IMR-90 (cell line): ENCODE measurements at regions not wholly inside any gene's neighbourhood (a gene's known extent, or its start where the extent isn't known, plus 50 kb on each side); places are given as distances from the start of the nearest gene placed in this dataset.

Experiments
- ATAC-seq: fragments of 200-7000 bp; cut with Tn5 transposase; 2 replicates; pipeline ENCODE4 v1.9.1; 2020; ENCODE audit warnings: low read depth, mild to moderate bottlenecking, moderate library complexity
- BruUV-seq: library from RNA; stranded (reverse); fragments of 400-500 nt; replicated peaks from 2 replicates; lab custom pipeline; 2021; lab: Mats Ljungman, UMichigan
- CTCF ChIA-PET: fragments of 300-600 bp; formaldehyde crosslinking; extraction: SDS; loops from one replicate; lab custom pipeline; 2021; ENCODE audit warnings: antibody characterized with exemption; lab: Yijun Ruan, JAX
- POLR2A ChIA-PET: fragments of 300-600 bp; sonication (Branson Sonifier 250); formaldehyde crosslinking; loops from one replicate; lab custom pipeline; 2022; ENCODE audit warnings: antibody characterized with exemption; ENCODE audit not compliant: unreplicated experiment; lab: Charles Lee
- DNase-seq: peaks from one replicate; pipeline ENCODE4 v3.0.0; 2013
- H2AFZ ChIP-seq: replicated peaks from 2 replicates; pipeline ENCODE3; 2013; ENCODE audit warnings: low read length, mild to moderate bottlenecking; ENCODE audit not compliant: poor library complexity
- H2AK5ac ChIP-seq: 2 replicates; pipeline ENCODE4 v1.6.1; 2013; ENCODE audit warnings: low read depth, low read length, inconsistent platforms
- H2AK9ac ChIP-seq: replicated peaks from 2 replicates; pipeline ENCODE3; 2013; ENCODE audit warnings: mild to moderate bottlenecking, low read depth, low read length, moderate library complexity; ENCODE audit not compliant: poor library complexity
- H2BK120ac ChIP-seq: 2 replicates; pipeline ENCODE4 v1.6.1; 2013; ENCODE audit warnings: low read depth, low read length, inconsistent platforms
- H2BK15ac ChIP-seq: 3 replicates; pipeline ENCODE4 v1.6.1; 2013; ENCODE audit warnings: low read depth, low read length, inconsistent platforms
- H2BK20ac ChIP-seq: 2 replicates; pipeline ENCODE4 v1.6.1; 2013; ENCODE audit warnings: low read depth, mild to moderate bottlenecking, inconsistent platforms, low read length, moderate library complexity
- H2BK5ac ChIP-seq: 2 replicates; pipeline ENCODE4 v1.6.1; 2013; ENCODE audit warnings: mild to moderate bottlenecking, low read depth, low read length, inconsistent platforms; ENCODE audit not compliant: poor library complexity, severe bottlenecking
- H3K14ac ChIP-seq: replicated peaks from 2 replicates; pipeline ENCODE4 v1.6.1; 2013; ENCODE audit warnings: low read depth, low read length, inconsistent platforms
- H3K18ac ChIP-seq: 2 replicates; pipeline ENCODE4 v1.6.1; 2013; ENCODE audit warnings: low read depth, low read length, control low read depth
- H3K23ac ChIP-seq: 2 replicates; pipeline ENCODE4 v1.6.1; 2013; ENCODE audit warnings: low read depth, low read length, inconsistent platforms
- H3K27ac ChIP-seq: 2 replicates; pipeline ENCODE4 v1.5.1; 2013; ENCODE audit warnings: mild to moderate bottlenecking, control low read depth, low read length; ENCODE audit not compliant: insufficient read depth
- H3K27me3 ChIP-seq: 2 replicates; pipeline ENCODE4 v1.6.1; 2013; ENCODE audit warnings: low read length; ENCODE audit not compliant: control insufficient read depth, insufficient read depth
- H3K36me3 ChIP-seq: 2 replicates; pipeline ENCODE4 v1.6.1; 2013; ENCODE audit warnings: low read length, mixed read lengths; ENCODE audit not compliant: control insufficient read depth, insufficient read depth
- H3K4ac ChIP-seq: 2 replicates; pipeline ENCODE4 v1.6.1; 2013; ENCODE audit warnings: low read depth, low read length, inconsistent platforms
- H3K4me1 ChIP-seq: 2 replicates; pipeline ENCODE4 v1.6.1; 2013; ENCODE audit warnings: low read length, mixed read lengths; ENCODE audit not compliant: control insufficient read depth, insufficient read depth
- H3K4me2 ChIP-seq: 2 replicates; pipeline ENCODE4 v1.6.1; 2013; ENCODE audit warnings: low read depth, mild to moderate bottlenecking, control low read depth, low read length, moderate library complexity
- H3K4me3 ChIP-seq: 2 replicates; pipeline ENCODE4 v1.5.1; 2013; ENCODE audit warnings: low read depth, mild to moderate bottlenecking, control low read depth, low read length, moderate library complexity; ENCODE audit not compliant: insufficient read depth
- H3K56ac ChIP-seq: 2 replicates; pipeline ENCODE4 v1.6.1; 2013; ENCODE audit warnings: low read length, inconsistent platforms; ENCODE audit not compliant: insufficient read depth; ENCODE audit errors: extremely low read depth
- H3K79me1 ChIP-seq, 2 experiments: 2 replicates each; pipeline ENCODE4 v1.6.1; 2013; ENCODE audit warnings: low read length in 2 of 2, inconsistent platforms in 1 of 2, low read depth in 1 of 2
- H3K9ac ChIP-seq: 2 replicates; pipeline ENCODE4 v1.6.1; 2013; ENCODE audit warnings: low read depth, low read length, control low read depth
- H3K9me1 ChIP-seq: 2 replicates; pipeline ENCODE4 v1.6.1; 2013; ENCODE audit warnings: low read length, inconsistent platforms; ENCODE audit not compliant: insufficient read depth
- H3K9me3 ChIP-seq: 2 replicates; pipeline ENCODE4 v1.6.1; 2013; ENCODE audit warnings: low read length; ENCODE audit not compliant: control insufficient read depth, insufficient read depth
- H4K20me1 ChIP-seq: 2 replicates; pipeline ENCODE4 v1.6.1; 2013; ENCODE audit warnings: low read length, inconsistent platforms; ENCODE audit not compliant: insufficient read depth
- H4K5ac ChIP-seq: 2 replicates; pipeline ENCODE4 v1.6.1; 2013; ENCODE audit warnings: mild to moderate bottlenecking, low read depth, low read length, control low read depth
- H4K8ac ChIP-seq, 2 experiments: 2 replicates each; pipeline ENCODE4 v1.6.1; 2013; ENCODE audit warnings: low read depth in 2 of 2, low read length in 2 of 2, control low read depth in 1 of 2, inconsistent platforms in 1 of 2
- H4K91ac ChIP-seq: 2 replicates; pipeline ENCODE4 v1.6.1; 2013; ENCODE audit warnings: low read depth, low read length, inconsistent platforms; ENCODE audit not compliant: insufficient read depth
- BHLHE40 ChIP-seq: fragments of 150-350 bp; IDR thresholded peaks from 2 replicates; pipeline ENCODE4 v1.6.1; 2016; ENCODE audit warnings: mild to moderate bottlenecking, low read depth, low read length
- CEBPB ChIP-seq: IDR thresholded peaks from 2 replicates; pipeline ENCODE4 v1.6.1; 2012; ENCODE audit warnings: low read depth, low read length, improper control_type of control experiment
- CHD1 ChIP-seq: IDR thresholded peaks from 2 replicates; pipeline ENCODE4 v1.6.1; 2012; ENCODE audit warnings: low read depth, low read length, improper control_type of control experiment
- FOS ChIP-seq: fragments of 150-350 bp; IDR thresholded peaks from 2 replicates; pipeline ENCODE4 v1.6.1; 2016; ENCODE audit warnings: low read depth, low read length
- MAFK ChIP-seq: IDR thresholded peaks from 2 replicates; pipeline ENCODE4 v1.6.1; 2012; ENCODE audit warnings: low read depth, low read length, improper control_type of control experiment
- MAZ ChIP-seq: IDR thresholded peaks from 2 replicates; pipeline ENCODE4 v1.6.1; 2012; ENCODE audit warnings: low read depth, mild to moderate bottlenecking, low read length, improper control_type of control experiment, moderate library complexity, borderline replicate concordance
- MXI1 ChIP-seq: IDR thresholded peaks from 2 replicates; pipeline ENCODE4 v1.6.1; 2012; ENCODE audit warnings: low read depth, mild to moderate bottlenecking, low read length, moderate library complexity, borderline replicate concordance
- NFE2L2 ChIP-seq: fragments of 150-350 bp; IDR thresholded peaks from 2 replicates; pipeline ENCODE4 v1.6.1; 2016; ENCODE audit warnings: low read depth, mild to moderate bottlenecking, low read length
- POLR2A ChIP-seq: IDR thresholded peaks from 2 replicates; pipeline ENCODE4 v1.6.1; 2012; ENCODE audit warnings: mild to moderate bottlenecking, low read depth, low read length
- RAD21 ChIP-seq: IDR thresholded peaks from 2 replicates; pipeline ENCODE4 v1.6.1; 2012; ENCODE audit warnings: low read length, improper control_type of control experiment
- RCOR1 ChIP-seq: IDR thresholded peaks from 2 replicates; pipeline ENCODE4 v1.6.1; 2012; ENCODE audit warnings: mild to moderate bottlenecking, low read length, improper control_type of control experiment; ENCODE audit not compliant: insufficient replicate concordance
- RFX5 ChIP-seq: IDR thresholded peaks from 2 replicates; pipeline ENCODE4 v1.8.0; 2012; ENCODE audit warnings: low read depth, mild to moderate bottlenecking, low read length, moderate library complexity
- SMC3 ChIP-seq: fragments of 150-350 bp; IDR thresholded peaks from 2 replicates; pipeline ENCODE4 v1.6.1; 2016; ENCODE audit warnings: low read depth, mild to moderate bottlenecking, antibody characterized with exemption, low read length, moderate library complexity
- WGBS, 2 experiments: methylation state at CpG; one replicate each; pipeline versions ENCODE4 v1.1.5 to v1.1.7; 2013; ENCODE audit warnings: missing lambda C conversion rate in 2 of 2; ENCODE audit not compliant: insufficient read length in 1 of 2; ENCODE audit errors: extremely low coverage in 2 of 2; 5-methylcytosine and 5-hydroxymethylcytosine counted together
- dilution Hi-C: fragments of 300-500 bp; cut with HindIII; formaldehyde crosslinking; loops from one replicate; pipeline ENCODE4 v1.14.3; 2018; ENCODE audit warnings: low sequenced_read_pairs; ENCODE audit not compliant: unreplicated experiment
- in situ Hi-C: fragments of 300-500 bp; cut with MboI; formaldehyde crosslinking; loops from 3 replicates; pipeline ENCODE4 v1.14.3; 2019; ENCODE audit warnings: low sequenced_read_pairs, inconsistent platforms, mixed read lengths
- intact Hi-C: fragments of 100-400 bp; cut with micrococcal nuclease; formaldehyde crosslinking; loops from 2 replicates; pipeline ENCODE4 v1.10.0; 2022
- TF ChIP-seq, protein P1 (sequence below): fragments of 150-350 bp; IDR thresholded peaks from 2 replicates; pipeline ENCODE4 v1.6.1; 2017; ENCODE audit warnings: mild to moderate bottlenecking, antibody characterized with exemption, low read length, low read depth
- TF ChIP-seq, protein P2 (sequence below): fragments of 150-350 bp; IDR thresholded peaks from 2 replicates; pipeline ENCODE4 v1.6.1; 2016; ENCODE audit warnings: low read depth, mild to moderate bottlenecking, low read length, moderate library complexity, borderline replicate concordance
- TF ChIP-seq, protein P3 (sequence below): conservative IDR thresholded peaks from 2 replicates; pipeline ENCODE4 v1.5.1; 2012; ENCODE audit warnings: mild to moderate bottlenecking, low read depth, low read length, improper control_type of control experiment

DNA sequence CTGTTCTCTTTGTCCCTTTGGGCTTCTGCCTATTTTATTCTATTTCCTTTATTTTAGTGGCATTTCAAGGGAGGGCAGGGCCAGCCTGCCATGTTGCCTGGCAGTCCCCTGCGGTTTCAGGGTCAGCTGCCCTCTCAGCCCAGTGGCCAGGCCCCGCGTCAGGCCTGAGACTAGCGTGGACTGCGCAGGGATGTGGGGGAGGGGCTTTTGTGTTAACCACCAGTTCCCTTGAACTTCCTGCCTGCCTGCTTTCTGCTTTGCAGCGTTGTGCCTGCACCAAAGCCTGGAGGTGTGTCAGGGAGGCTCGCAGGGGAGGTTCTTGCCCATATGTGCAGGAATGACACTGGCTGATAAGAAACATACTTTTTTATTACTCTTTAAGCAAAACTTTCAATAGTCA lies 157.6 kb downstream of the SLC35B3 start:
- Histone ChIP-seq H2BK20ac (no peak overlapping the region), H4K8ac (no peak overlapping the region), H3K56ac (no peak overlapping the region), H2AFZ (no peak overlapping the region), H3K36me3 (no peaks in the 10 kb centered on the region), H2AK5ac (no peak overlapping the region), H2BK5ac (no peak overlapping the region), H3K4me2 (no peak overlapping the region), H2AK9ac (no peak overlapping the region), H4K20me1 (no peaks in the 10 kb centered on the region), H3K4ac (no peak overlapping the region), H2BK15ac (no peak overlapping the region), H3K23ac (no peak overlapping the region), H3K9me1 (no peaks in the 10 kb centered on the region), H4K5ac (no peak overlapping the region), H4K91ac (no peak overlapping the region), H3K14ac (no peak overlapping the region), H3K9me3 (peaks cover 6% of the 10 kb centered on the region), H3K27ac (no peak overlapping the region), H3K79me1 (no peaks in the 10 kb centered on the region), H2BK120ac (no peak overlapping the region), H3K18ac (no peak overlapping the region), H3K4me1 (no peaks in the 10 kb centered on the region), H3K9ac (no peak overlapping the region), H3K4me3 (no peak overlapping the region), H3K27me3 (no peaks in the 10 kb centered on the region)
- POLR2A ChIA-PET, result no interaction called here
- no peak for DNase-seq
- dilution Hi-C loops (no loop called here), intact Hi-C loops (no loop called here), in situ Hi-C loops (no loop called here)
- ATAC-seq, result no peak
- no TSS peak for BruUV-seq
- TF ChIP-seq RFX5 (no peak), CHD1 (no peak), NFE2L2 (no peak), POLR2A (no peak), FOS (no peak), MXI1 (no peak), CEBPB (no peak), RAD21 (no peak), SMC3 (no peak), MAFK (no peak), MAZ (no peak), BHLHE40 (no peak), RCOR1 (no peak)
- TF ChIP-seq, protein P1, sequence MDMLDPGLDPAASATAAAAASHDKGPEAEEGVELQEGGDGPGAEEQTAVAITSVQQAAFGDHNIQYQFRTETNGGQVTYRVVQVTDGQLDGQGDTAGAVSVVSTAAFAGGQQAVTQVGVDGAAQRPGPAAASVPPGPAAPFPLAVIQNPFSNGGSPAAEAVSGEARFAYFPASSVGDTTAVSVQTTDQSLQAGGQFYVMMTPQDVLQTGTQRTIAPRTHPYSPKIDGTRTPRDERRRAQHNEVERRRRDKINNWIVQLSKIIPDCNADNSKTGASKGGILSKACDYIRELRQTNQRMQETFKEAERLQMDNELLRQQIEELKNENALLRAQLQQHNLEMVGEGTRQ, result no peak
- TF ChIP-seq, protein P2, sequence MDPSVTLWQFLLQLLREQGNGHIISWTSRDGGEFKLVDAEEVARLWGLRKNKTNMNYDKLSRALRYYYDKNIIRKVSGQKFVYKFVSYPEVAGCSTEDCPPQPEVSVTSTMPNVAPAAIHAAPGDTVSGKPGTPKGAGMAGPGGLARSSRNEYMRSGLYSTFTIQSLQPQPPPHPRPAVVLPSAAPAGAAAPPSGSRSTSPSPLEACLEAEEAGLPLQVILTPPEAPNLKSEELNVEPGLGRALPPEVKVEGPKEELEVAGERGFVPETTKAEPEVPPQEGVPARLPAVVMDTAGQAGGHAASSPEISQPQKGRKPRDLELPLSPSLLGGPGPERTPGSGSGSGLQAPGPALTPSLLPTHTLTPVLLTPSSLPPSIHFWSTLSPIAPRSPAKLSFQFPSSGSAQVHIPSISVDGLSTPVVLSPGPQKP, result no peak
- TF ChIP-seq, protein P3, sequence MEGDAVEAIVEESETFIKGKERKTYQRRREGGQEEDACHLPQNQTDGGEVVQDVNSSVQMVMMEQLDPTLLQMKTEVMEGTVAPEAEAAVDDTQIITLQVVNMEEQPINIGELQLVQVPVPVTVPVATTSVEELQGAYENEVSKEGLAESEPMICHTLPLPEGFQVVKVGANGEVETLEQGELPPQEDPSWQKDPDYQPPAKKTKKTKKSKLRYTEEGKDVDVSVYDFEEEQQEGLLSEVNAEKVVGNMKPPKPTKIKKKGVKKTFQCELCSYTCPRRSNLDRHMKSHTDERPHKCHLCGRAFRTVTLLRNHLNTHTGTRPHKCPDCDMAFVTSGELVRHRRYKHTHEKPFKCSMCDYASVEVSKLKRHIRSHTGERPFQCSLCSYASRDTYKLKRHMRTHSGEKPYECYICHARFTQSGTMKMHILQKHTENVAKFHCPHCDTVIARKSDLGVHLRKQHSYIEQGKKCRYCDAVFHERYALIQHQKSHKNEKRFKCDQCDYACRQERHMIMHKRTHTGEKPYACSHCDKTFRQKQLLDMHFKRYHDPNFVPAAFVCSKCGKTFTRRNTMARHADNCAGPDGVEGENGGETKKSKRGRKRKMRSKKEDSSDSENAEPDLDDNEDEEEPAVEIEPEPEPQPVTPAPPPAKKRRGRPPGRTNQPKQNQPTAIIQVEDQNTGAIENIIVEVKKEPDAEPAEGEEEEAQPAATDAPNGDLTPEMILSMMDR, result no peak
- 33% methylated on average over 1 of the region's 7 CpGs; no CpG with 5 or more reads in 1 of the 2 experiments for WGBS, 2 experiments
- CTCF ChIA-PET, result no interaction called here
